Activated naive CD4-positive, alpha-beta T cell treated with anti-CD3 and anti-CD28 coated beads for 36 hours (primary cell): ENCODE measurements at regions not wholly inside any gene's neighbourhood (a gene's known extent, or its start where the extent isn't known, plus 50 kb on each side); places are given as distances from the start of the nearest gene placed in this dataset.

Source experiments
- CTCF ChIA-PET: fragments of 350-600 bp; sonication (Branson Sonifier 250); formaldehyde crosslinking; loops from one replicate; lab custom pipeline; 2021; ENCODE audit warnings: antibody characterized with exemption; lab: Charles Lee
- DNase-seq: peaks from one replicate; pipeline ENCODE4 v3.0.0-alpha.2; 2020
- H3K27ac Mint-ChIP-seq: one replicate; pipeline ENCODE4 v1.8.0; 2021; ENCODE audit warnings: mild to moderate bottlenecking, mixed read lengths
- H3K27me3 Mint-ChIP-seq: one replicate; pipeline ENCODE4 v1.8.0; 2021; ENCODE audit warnings: low read depth, mixed read lengths
- H3K36me3 Mint-ChIP-seq: one replicate; pipeline ENCODE4 v1.8.0; 2021; ENCODE audit warnings: low read depth, mixed read lengths
- H3K4me1 Mint-ChIP-seq: one replicate; pipeline ENCODE4 v1.8.0; 2021; ENCODE audit warnings: low read depth, mixed read lengths
- H3K4me3 Mint-ChIP-seq: one replicate; pipeline ENCODE4 v1.8.0; 2021; ENCODE audit warnings: mild to moderate bottlenecking, moderate library complexity, mixed read lengths
- H3K9me3 Mint-ChIP-seq: one replicate; pipeline ENCODE4 v1.8.0; 2021; ENCODE audit warnings: mixed read lengths
- intact Hi-C: fragments of 100-400 bp; cut with micrococcal nuclease; formaldehyde crosslinking; loops from one replicate; pipeline ENCODE4 v1.15.1; 2023

GRCh38 chr11:29368126-29368525 is 648.7 kb downstream of the KCNA4 start:
- no peak overlapping the region for H3K27ac Mint-ChIP-seq
- CTCF ChIA-PET: no interaction called here
- no peaks in the 10 kb centered on the region for H3K4me1 Mint-ChIP-seq
- H3K27me3 Mint-ChIP-seq: no peaks in the 10 kb centered on the region
- H3K4me3 Mint-ChIP-seq: no peak overlapping the region
- peaks cover 11% of the 10 kb centered on the region for H3K9me3 Mint-ChIP-seq
- intact Hi-C loops: no loop called here
- no peaks in the 10 kb centered on the region for H3K36me3 Mint-ChIP-seq
- no peak for DNase-seq

- DNase-seq: no peak
- Mint-ChIP-seq H3K4me3 (no peak overlapping the region), H3K9me3 (peaks cover 7% of the 10 kb centered on the region), H3K27ac (no peak overlapping the region), H3K4me1 (no peaks in the 10 kb centered on the region), H3K36me3 (no peaks in the 10 kb centered on the region), H3K27me3 (no peaks in the 10 kb centered on the region)
- CTCF ChIA-PET: no interaction called here
- intact Hi-C loops: no loop called here
These were observed 652.8 kb downstream of the KCNA4 start for GRCh38 chr11:29364006-29364405.

- H3K36me3 Mint-ChIP-seq: no peaks in the 10 kb centered on the region
- no peaks in the 10 kb centered on the region for H3K27me3 Mint-ChIP-seq
- CTCF ChIA-PET: no interaction called here
- intact Hi-C loops: no loop called here
- H3K4me1 Mint-ChIP-seq: no peaks in the 10 kb centered on the region
- H3K9me3 Mint-ChIP-seq: peaks cover 7% of the 10 kb centered on the region
- DNase-seq: no peak
- H3K4me3 Mint-ChIP-seq: no peak overlapping the region
- H3K27ac Mint-ChIP-seq: no peak overlapping the region
These were observed 655.5 kb downstream of the KCNA4 start for GRCh38 chr11:29361369-29361768.

- Mint-ChIP-seq H3K27ac (no peak overlapping the region), H3K27me3 (no peaks in the 10 kb centered on the region), H3K9me3 (peaks cover 2% of the 10 kb centered on the region), H3K4me1 (no peaks in the 10 kb centered on the region), H3K4me3 (no peak overlapping the region), H3K36me3 (no peaks in the 10 kb centered on the region)
- CTCF ChIA-PET: no interaction called here
- DNase-seq: no peak
- intact Hi-C loops: no loop called here
These were observed 663.0 kb downstream of the KCNA4 start for GRCh38 chr11:29353833-29354232.

GRCh38 chr11:29352273-29352795 is 664.5 kb downstream of the KCNA4 start:
- H3K27ac Mint-ChIP-seq: no peak overlapping the region
- no peak overlapping the region for H3K4me3 Mint-ChIP-seq
- no peaks in the 10 kb centered on the region for H3K36me3 Mint-ChIP-seq
- intact Hi-C loops: no loop called here
- CTCF ChIA-PET: interaction anchor here (1.3 kb wide), 1 partner anchor 9 kb away, joined by 3 read pairs; no protein-coding TSS in a partner anchor
- peaks cover 2% of the 10 kb centered on the region for H3K9me3 Mint-ChIP-seq
- H3K4me1 Mint-ChIP-seq: no peaks in the 10 kb centered on the region
- DNase-seq: no peak
- H3K27me3 Mint-ChIP-seq: no peaks in the 10 kb centered on the region

- Mint-ChIP-seq H3K27me3 (no peaks in the 10 kb centered on the region), H3K9me3 (peaks cover 2% of the 10 kb centered on the region), H3K27ac (no peak overlapping the region), H3K4me3 (no peak overlapping the region), H3K36me3 (no peaks in the 10 kb centered on the region), H3K4me1 (no peaks in the 10 kb centered on the region)
- CTCF ChIA-PET: interaction anchor here (1.3 kb wide), 1 partner anchor 8 kb away, joined by 3 read pairs; no protein-coding TSS in a partner anchor
- intact Hi-C loops: no loop called here
- DNase-seq: no peak
These were observed 665.4 kb downstream of the KCNA4 start for GRCh38 chr11:29351301-29351873.

- Mint-ChIP-seq H3K27ac (no peak overlapping the region), H3K4me3 (no peak overlapping the region), H3K27me3 (no peaks in the 10 kb centered on the region), H3K4me1 (no peaks in the 10 kb centered on the region), H3K9me3 (peaks cover 3% of the 10 kb centered on the region), H3K36me3 (no peaks in the 10 kb centered on the region)
- CTCF ChIA-PET: interaction anchor here (0.7 to 1.1 kb wide), 4 partner anchors 8 to 800 kb away, joined by 3 to 4 read pairs (median 3); no protein-coding TSS in a partner anchor
- intact Hi-C loops: loop anchor here (5.0 kb wide), 2 partner anchors 849 to 1574 kb away; no protein-coding TSS in a partner anchor
- peak; percentile 54 for DNase-seq
These were observed 673.1 kb downstream of the KCNA4 start for GRCh38 chr11:29343465-29344333.

GRCh38 chr11:29336727-29337575 is 679.9 kb downstream of the KCNA4 start:
- no peaks in the 10 kb centered on the region for H3K36me3 Mint-ChIP-seq
- no peaks in the 10 kb centered on the region for H3K4me1 Mint-ChIP-seq
- no peak overlapping the region for H3K27ac Mint-ChIP-seq
- no peak for DNase-seq
- intact Hi-C loops: no loop called here
- H3K4me3 Mint-ChIP-seq: no peak overlapping the region
- H3K9me3 Mint-ChIP-seq: peaks cover 7% of the 10 kb centered on the region
- CTCF ChIA-PET: no interaction called here
- no peaks in the 10 kb centered on the region for H3K27me3 Mint-ChIP-seq

- Mint-ChIP-seq H3K27ac (no peak overlapping the region), H3K4me1 (no peaks in the 10 kb centered on the region), H3K36me3 (no peaks in the 10 kb centered on the region), H3K4me3 (no peak overlapping the region), H3K27me3 (no peaks in the 10 kb centered on the region), H3K9me3 (peaks cover 3% of the 10 kb centered on the region)
- CTCF ChIA-PET: no interaction called here
- intact Hi-C loops: loop anchor here (2.0 kb wide), 1 partner anchor 1636 kb away; no protein-coding TSS in a partner anchor
- no peak for DNase-seq
These were observed 682.1 kb downstream of the KCNA4 start for GRCh38 chr11:29334776-29335130.

- CTCF ChIA-PET: no interaction called here
These were observed 682.6 kb downstream of the KCNA4 start for GRCh38 chr11:29333993-29334775.

GRCh38 chr11:29331451-29332010 is 685.3 kb downstream of the KCNA4 start:
- intact Hi-C loops: no loop called here
- H3K4me1 Mint-ChIP-seq: no peaks in the 10 kb centered on the region
- H3K4me3 Mint-ChIP-seq: no peak overlapping the region
- H3K27ac Mint-ChIP-seq: no peak overlapping the region
- CTCF ChIA-PET: no interaction called here
- H3K9me3 Mint-ChIP-seq: peaks cover 5% of the 10 kb centered on the region
- no peaks in the 10 kb centered on the region for H3K36me3 Mint-ChIP-seq
- no peak for DNase-seq
- no peaks in the 10 kb centered on the region for H3K27me3 Mint-ChIP-seq

More at GRCh38 chr11:29333993-29334775, 682.6 kb downstream of the KCNA4 start:
- H3K36me3 Mint-ChIP-seq: no peaks in the 10 kb centered on the region
- peaks cover 3% of the 10 kb centered on the region for H3K9me3 Mint-ChIP-seq
- H3K27ac Mint-ChIP-seq: no peak overlapping the region
- no peak overlapping the region for H3K4me3 Mint-ChIP-seq
- intact Hi-C loops: loop anchor here (2.0 kb wide), 1 partner anchor 1635 kb away; no protein-coding TSS in a partner anchor
- no peaks in the 10 kb centered on the region for H3K27me3 Mint-ChIP-seq
- DNase-seq: no peak
- H3K4me1 Mint-ChIP-seq: no peaks in the 10 kb centered on the region
